GM12878 (cell line): ENCODE measurements at regions not wholly inside any gene's neighbourhood (a gene's known extent, or its start where the extent isn't known, plus 50 kb on each side); places are given as distances from the start of the nearest gene placed in this dataset.

Experiments
- CHD4 ChIP-seq: fragments of 200-600 bp; sonication (generic); IDR thresholded peaks from 2 replicates; pipeline ENCODE4 v1.6.1; 2016; ENCODE audit warnings: mild to moderate bottlenecking
- KDM1A ChIP-seq: fragments of 200-600 bp; sonication (generic); IDR thresholded peaks from 2 replicates; pipeline ENCODE4 v1.6.1; 2016; ENCODE audit warnings: borderline replicate concordance
- PAX8 ChIP-seq: fragments of 450-650 bp; IDR thresholded peaks from 2 replicates; pipeline ENCODE4 v1.6.1; 2017; ENCODE audit warnings: mild to moderate bottlenecking, moderate library complexity
- TCF7 ChIP-seq: IDR thresholded peaks from 2 replicates; pipeline ENCODE4 v1.6.1; 2014; ENCODE audit warnings: antibody characterized with exemption, borderline replicate concordance

GRCh38 chr2:164439235-164439634, 182.0 kb downstream of the GRB14 start:
- TF ChIP-seq CHD4: no peak
- TF ChIP-seq PAX8: no peak
- no peak for TF ChIP-seq TCF7
- no peak for TF ChIP-seq KDM1A
